GM18507 (cell line): ENCODE measurements at regions not wholly inside any gene's neighbourhood (a gene's known extent, or its start where the extent isn't known, plus 50 kb on each side); places are given as distances from the start of the nearest gene placed in this dataset.

Source experiments
- DNase-seq: peaks from one replicate; pipeline ENCODE4 v3.0.0; 2011; ENCODE audit warnings: low read depth; ENCODE audit not compliant: insufficient read length; ENCODE audit errors: extremely low spot score
- FAIRE-seq: peaks from 2 replicates; lab custom pipeline; 2011; peaks lifted over from hg19 to GRCh38; lab: Jason Lieb, UNC

- FAIRE-seq (no peak), DNase-seq (no peak)
Measured at GRCh38 chr22:34116126-34116525, 195.8 kb upstream of the LARGE1 start.

- no peak for FAIRE-seq
- DNase-seq: no peak
Measured at GRCh38 chr22:34122042-34122441, 201.8 kb upstream of the LARGE1 start.

GRCh38 chr22:34129691-34130486 lies 209.6 kb upstream of the LARGE1 start:
- FAIRE-seq: no peak
- no peak for DNase-seq

GRCh38 chr22:34135749-34136148 lies 215.5 kb upstream of the LARGE1 start:
- FAIRE-seq (no peak), DNase-seq (no peak)

GRCh38 chr22:34150023-34150422 lies 229.7 kb upstream of the LARGE1 start:
- no peak for FAIRE-seq
- DNase-seq: no peak

GRCh38 chr22:34159491-34159890 lies 239.2 kb upstream of the LARGE1 start:
- DNase-seq (no peak), FAIRE-seq (no peak)

- FAIRE-seq: no peak
- DNase-seq: no peak
Measured at GRCh38 chr22:34160141-34160783, 240.0 kb upstream of the LARGE1 start.

GRCh38 chr22:34161431-34162123 lies 241.3 kb upstream of the LARGE1 start:
- DNase-seq (no peak), FAIRE-seq (no peak)

GRCh38 chr22:34198976-34199375 lies 278.7 kb upstream of the LARGE1 start:
- FAIRE-seq (no peak), DNase-seq (no peak)

GRCh38 chr22:34210301-34210700 lies 290.0 kb upstream of the LARGE1 start:
- FAIRE-seq: no peak

GRCh38 chr22:34214372-34214771 lies 294.1 kb upstream of the LARGE1 start:
- FAIRE-seq: no peak

More at GRCh38 chr22:34210301-34210700, 290.0 kb upstream of the LARGE1 start:
- DNase-seq: no peak

GRCh38 chr22:34225278-34225677 lies 305.0 kb upstream of the LARGE1 start:
- FAIRE-seq (no peak), DNase-seq (no peak)

More at GRCh38 chr22:34214372-34214771, 294.1 kb upstream of the LARGE1 start:
- DNase-seq: no peak

- FAIRE-seq: no peak
- DNase-seq: no peak
Measured at GRCh38 chr22:34236527-34236926, 316.3 kb upstream of the LARGE1 start.

GRCh38 chr22:34239421-34239820 lies 319.1 kb upstream of the LARGE1 start:
- no peak for DNase-seq
- FAIRE-seq: no peak

- DNase-seq: no peak
- FAIRE-seq: no peak
Measured at GRCh38 chr22:34243023-34243422, 322.7 kb upstream of the LARGE1 start.

- no peak for FAIRE-seq
- DNase-seq: no peak
Measured at GRCh38 chr22:34255042-34255441, 334.8 kb upstream of the LARGE1 start.

GRCh38 chr22:34278121-34278520 lies 357.8 kb upstream of the LARGE1 start:
- DNase-seq: no peak
- no peak for FAIRE-seq

GRCh38 chr22:34281738-34282137 lies 361.5 kb upstream of the LARGE1 start:
- FAIRE-seq: no peak
- no peak for DNase-seq

- no peak for FAIRE-seq
- DNase-seq: no peak
Measured at GRCh38 chr22:34283844-34284243, 363.6 kb upstream of the LARGE1 start.

GRCh38 chr22:34293324-34293723 lies 373.0 kb upstream of the LARGE1 start:
- no peak for FAIRE-seq
- DNase-seq: no peak
